NB4 (cell line): ENCODE measurements at regions not wholly inside any gene's neighbourhood (a gene's known extent, or its start where the extent isn't known, plus 50 kb on each side); places are given as distances from the start of the nearest gene placed in this dataset.

ENCODE experiments used
- CTCF ChIP-seq: IDR thresholded peaks from one replicate; pipeline ENCODE4 v1.5.1; 2012; ENCODE audit warnings: low read depth, low read length
- MAX ChIP-seq: IDR thresholded peaks from 2 replicates; pipeline ENCODE4 v1.6.1; 2011; ENCODE audit warnings: low read depth, low read length
- MYC ChIP-seq: IDR thresholded peaks from 2 replicates; pipeline ENCODE4 v1.6.1; 2011; ENCODE audit warnings: low read depth, low read length

- no peak for TF ChIP-seq MYC
- no peak for TF ChIP-seq CTCF
- no peak for TF ChIP-seq MAX
Observed at GRCh38 chrX:13491061-13491460, 78.3 kb upstream of the EGFL6 start.
